ENCODE measurements at regions not wholly inside any gene's neighbourhood (a gene's known extent, or its start where the extent isn't known, plus 50 kb on each side); places are given as distances from the start of the nearest gene placed in this dataset.
A peak's percentile ranks its signal among the peaks of the same experiment; 100 is the strongest.
"Not testable (repeated sequence)": the region's sequence is repeated elsewhere in the genome, so short reads cannot be mapped to it uniquely, and the experiment has no call there.

DNA sequence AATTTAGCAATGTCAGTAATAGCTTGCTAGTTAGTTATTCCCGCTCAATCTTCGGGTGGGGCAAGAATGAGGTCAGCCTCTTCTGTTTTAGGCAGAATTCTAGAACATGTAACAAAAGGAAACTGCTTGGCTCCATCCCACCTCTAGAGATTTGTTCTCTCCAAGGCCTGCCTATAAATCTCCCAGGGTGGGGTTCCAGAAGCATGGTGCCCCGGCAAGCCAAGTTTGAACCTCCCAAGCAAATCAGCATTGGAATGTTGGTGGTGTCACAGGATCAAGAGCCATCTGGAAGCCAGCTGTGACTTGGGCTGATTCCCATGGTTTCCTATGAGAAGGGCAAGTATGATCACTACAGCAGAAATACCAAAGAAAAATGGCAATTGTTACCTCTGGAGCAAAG is 79.8 kb upstream of the SMURF2 start:
- H3K4me3 ChIP-seq, H3K36me3 ChIP-seq, H3K9me3 ChIP-seq, H3K27me3 ChIP-seq: not testable (repeated sequence)
- WGBS, 2 donors (ENCODE audit: low coverage in 1 of 2), result 39 to 50% methylated on average over 2 to 3 of the region's 3 CpGs
- peak; percentile 88 for ATAC-seq
- Histone ChIP-seq H3K27ac (peak overlapping the region in 3 of 4 donors; percentile 65 to 72 (median 65)), H3K4me1 (peaks cover 0 to 36% (median 12%) of the 10 kb centered on the region in 3 donors)
- TF ChIP-seq POLR2AphosphoS5 (IDR thresholded peaks at IDR 0.05), result peak; percentile 55

DNA sequence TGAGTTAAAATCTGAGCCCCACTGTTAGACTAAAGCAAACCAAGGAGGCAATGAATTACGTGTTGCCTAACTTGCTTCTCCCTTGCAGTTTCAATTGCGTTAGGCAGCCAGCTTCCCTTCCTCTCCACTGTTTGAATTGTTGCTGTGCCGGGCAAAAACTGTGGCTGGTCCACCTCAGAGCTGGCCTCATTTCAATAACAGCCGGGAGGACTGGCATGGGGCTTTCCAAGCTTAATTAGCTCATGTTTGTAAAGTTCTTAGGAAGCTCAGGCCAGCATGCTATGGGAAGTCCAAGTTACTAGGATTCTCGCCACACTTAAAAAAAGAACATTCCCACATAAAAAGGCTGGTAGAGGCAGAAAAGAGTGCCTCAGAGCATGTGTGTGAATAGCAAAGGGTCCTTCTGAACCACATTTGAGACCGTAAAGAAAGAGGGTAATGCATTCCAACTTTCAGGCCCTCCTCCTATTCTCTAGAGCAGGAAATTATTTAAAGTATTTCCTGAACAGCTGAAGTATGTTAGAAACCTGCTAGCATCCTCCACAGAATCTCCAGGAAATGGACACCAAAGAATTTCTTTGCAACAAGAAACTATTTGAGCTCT is 79.0 kb upstream of the SMURF2 start:
- peak; percentile 20 for ATAC-seq
- TF ChIP-seq POLR2A (IDR thresholded peaks at IDR 0.05), result no peak
- TF ChIP-seq, protein P1, sequence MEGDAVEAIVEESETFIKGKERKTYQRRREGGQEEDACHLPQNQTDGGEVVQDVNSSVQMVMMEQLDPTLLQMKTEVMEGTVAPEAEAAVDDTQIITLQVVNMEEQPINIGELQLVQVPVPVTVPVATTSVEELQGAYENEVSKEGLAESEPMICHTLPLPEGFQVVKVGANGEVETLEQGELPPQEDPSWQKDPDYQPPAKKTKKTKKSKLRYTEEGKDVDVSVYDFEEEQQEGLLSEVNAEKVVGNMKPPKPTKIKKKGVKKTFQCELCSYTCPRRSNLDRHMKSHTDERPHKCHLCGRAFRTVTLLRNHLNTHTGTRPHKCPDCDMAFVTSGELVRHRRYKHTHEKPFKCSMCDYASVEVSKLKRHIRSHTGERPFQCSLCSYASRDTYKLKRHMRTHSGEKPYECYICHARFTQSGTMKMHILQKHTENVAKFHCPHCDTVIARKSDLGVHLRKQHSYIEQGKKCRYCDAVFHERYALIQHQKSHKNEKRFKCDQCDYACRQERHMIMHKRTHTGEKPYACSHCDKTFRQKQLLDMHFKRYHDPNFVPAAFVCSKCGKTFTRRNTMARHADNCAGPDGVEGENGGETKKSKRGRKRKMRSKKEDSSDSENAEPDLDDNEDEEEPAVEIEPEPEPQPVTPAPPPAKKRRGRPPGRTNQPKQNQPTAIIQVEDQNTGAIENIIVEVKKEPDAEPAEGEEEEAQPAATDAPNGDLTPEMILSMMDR (IDR thresholded peaks at IDR 0.05), result no peak

DNA sequence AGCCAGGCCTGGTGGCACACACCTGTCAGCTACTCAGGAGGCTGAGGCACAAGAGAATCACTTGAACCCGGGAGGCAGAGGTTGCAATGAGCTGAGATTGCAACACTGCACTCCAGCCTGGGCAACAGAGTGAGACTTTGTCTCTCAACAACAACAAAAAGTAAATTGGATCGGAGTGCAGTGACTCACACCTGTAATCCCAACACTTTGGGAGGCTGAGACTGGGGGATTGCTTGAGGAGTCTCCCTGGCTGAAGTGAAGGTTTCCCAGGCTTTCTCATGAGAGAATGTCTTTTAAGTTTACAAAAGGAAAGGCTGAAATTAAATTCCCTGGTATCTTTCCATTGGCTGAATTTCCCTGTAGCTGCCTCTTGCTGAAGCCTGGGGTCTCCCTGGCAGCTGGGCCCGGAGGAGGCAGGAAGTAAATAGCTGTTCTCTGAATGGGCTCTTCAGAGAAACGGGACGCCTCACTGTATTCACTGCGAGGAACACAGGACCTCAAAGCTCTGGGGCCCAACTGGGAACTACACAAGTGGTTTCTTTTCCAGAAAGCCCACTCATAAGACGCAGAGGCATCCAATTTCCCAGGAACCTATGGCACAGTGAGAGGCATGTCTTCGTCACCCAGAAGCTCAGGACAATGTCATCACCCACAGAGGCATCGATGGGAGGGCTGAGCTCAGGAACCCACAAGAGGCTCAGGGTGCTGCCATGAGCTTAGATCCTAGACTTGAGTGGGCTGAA is 77.4 kb upstream of the SMURF2 start:
- no peaks in the 10 kb centered on the region for H3K27me3 ChIP-seq
- TF ChIP-seq POLR2A (IDR thresholded peaks at IDR 0.05) (no peak), POLR2AphosphoS5 (IDR thresholded peaks at IDR 0.05) (no peak)
- TF ChIP-seq, protein P1 (IDR thresholded peaks at IDR 0.05), result no peak
- no peaks in the 10 kb centered on the region for H3K9me3 ChIP-seq
- peaks cover 0 to 36% (median 12%) of the 10 kb centered on the region in 3 donors for H3K4me1 ChIP-seq
- ATAC-seq, result peak; percentile 45
- H3K36me3 ChIP-seq, result no peaks in the 10 kb centered on the region
- peak overlapping the region in 3 of 4 donors; percentile 20 to 65 (median 60) for H3K27ac ChIP-seq
- H3K4me3 ChIP-seq, result no peak overlapping the region
- 50 to 78% methylated on average over 2 of the region's 9 CpGs for WGBS, 2 donors (ENCODE audit: low coverage in 1 of 2)

More for the DNA sequence above, 79.0 kb upstream of the SMURF2 start:
- no peak overlapping the region for H3K4me3 ChIP-seq
- peak overlapping the region in 3 of 4 donors; percentile 60 to 73 (median 65) for H3K27ac ChIP-seq
- H3K4me1 ChIP-seq, result peaks cover 0 to 36% (median 12%) of the 10 kb centered on the region in 3 donors
- no peaks in the 10 kb centered on the region for H3K27me3 ChIP-seq
- WGBS, 2 donors (ENCODE audit: low coverage in 1 of 2), result 32 to 34% methylated on average over 5 to 6 of the region's 6 CpGs
- H3K36me3 ChIP-seq, result no peaks in the 10 kb centered on the region
- H3K9me3 ChIP-seq, result no peaks in the 10 kb centered on the region

DNA sequence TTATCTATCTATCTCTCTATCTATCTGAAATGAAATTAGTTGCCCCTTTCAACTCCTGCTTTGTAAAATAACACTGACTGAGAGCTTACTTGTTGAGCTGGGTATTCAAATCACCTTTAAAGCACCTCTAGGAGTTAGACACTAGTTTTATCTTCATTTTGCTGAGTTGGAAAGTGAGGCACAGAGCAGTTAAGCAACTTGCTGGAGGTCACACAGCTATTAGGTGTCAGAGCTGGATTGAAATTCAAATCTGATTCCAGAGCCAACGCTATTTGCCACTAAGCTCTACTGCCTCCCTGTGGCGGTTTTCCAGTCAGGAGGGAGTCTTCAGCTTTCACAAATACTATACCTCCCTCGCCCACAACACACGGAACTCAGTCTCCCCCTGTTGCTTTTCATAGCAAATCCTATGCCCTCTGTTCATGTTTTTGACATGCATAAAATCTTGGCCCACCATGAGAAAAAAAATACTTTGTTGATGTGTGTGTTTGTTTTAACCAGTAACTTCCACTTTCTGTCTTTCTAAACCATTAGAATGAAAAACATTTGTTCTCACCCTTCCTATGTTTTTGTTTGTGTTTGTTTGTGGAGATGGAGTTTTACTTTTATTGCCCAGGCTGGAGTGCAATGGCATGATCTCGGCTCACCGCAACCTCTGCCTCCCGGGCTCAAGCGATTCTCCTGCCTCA is 74.8 kb upstream of the SMURF2 start:
- ATAC-seq, result no peak
- Histone ChIP-seq H3K36me3 (no peaks in the 10 kb centered on the region), H3K9me3 (no peaks in the 10 kb centered on the region), H3K27ac (no peak overlapping the region), H3K4me1 (peaks cover 0 to 39% (median 14%) of the 10 kb centered on the region in 3 donors), H3K27me3 (no peaks in the 10 kb centered on the region), H3K4me3 (no peak overlapping the region)
- TF ChIP-seq, protein P1 (IDR thresholded peaks at IDR 0.05), result peak in 2 of 4 experiments; percentile 35 to 58
- no peak for TF ChIP-seq POLR2A (IDR thresholded peaks at IDR 0.05)
- WGBS, 2 donors (ENCODE audit: low coverage in 1 of 2), result 44 to 55% methylated on average over 4 to 8 of the region's 8 CpGs

DNA sequence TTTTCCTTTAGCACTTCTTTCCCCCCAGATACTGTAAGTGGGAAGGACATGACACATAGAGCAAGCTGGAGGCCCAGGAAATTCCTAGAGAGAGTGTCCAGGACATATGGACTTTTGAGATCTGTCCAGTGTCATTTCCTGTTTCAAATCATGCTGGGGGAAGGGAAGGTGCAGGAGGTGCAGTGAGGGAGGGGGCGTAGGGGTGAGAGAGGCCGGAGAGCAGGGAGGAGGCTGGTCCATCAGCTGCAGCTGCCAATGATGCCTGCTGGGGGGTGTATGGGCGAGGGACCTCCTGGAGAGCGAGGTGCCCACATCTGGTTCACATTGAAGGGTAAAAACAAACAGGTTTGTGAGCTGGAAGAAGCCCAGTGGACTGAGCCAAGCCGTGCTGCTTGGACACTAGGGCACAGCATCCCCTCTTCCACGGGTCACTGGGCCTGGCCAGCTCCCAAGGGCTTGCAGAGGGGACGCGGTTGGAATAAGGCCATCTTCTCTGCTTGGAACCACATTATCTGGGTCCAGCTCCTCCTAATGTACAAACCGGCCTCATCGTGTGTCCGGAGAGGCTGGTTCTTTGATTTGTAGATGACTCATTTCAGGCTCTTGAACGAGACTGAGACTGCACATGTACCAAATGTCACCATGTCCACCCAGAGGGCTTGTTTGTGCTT is 70.4 kb upstream of the SMURF2 start:
- Histone ChIP-seq H3K27me3 (no peaks in the 10 kb centered on the region), H3K36me3 (no peaks in the 10 kb centered on the region), H3K4me1 (peaks cover 0 to 13% (median 3%) of the 10 kb centered on the region in 3 donors), H3K9me3 (no peaks in the 10 kb centered on the region), H3K27ac (peak overlapping the region in 1 of 4 donors; percentile 17), H3K4me3 (no peak overlapping the region)
- no peak for TF ChIP-seq POLR2A (IDR thresholded peaks at IDR 0.05)
- no peak for TF ChIP-seq POLR2AphosphoS5 (IDR thresholded peaks at IDR 0.05)
- TF ChIP-seq, protein P1 (IDR thresholded peaks at IDR 0.05), result no peak
- TF ChIP-seq EP300 (IDR thresholded peaks at IDR 0.05), result no peak
- peak; percentile 28 for ATAC-seq
- 42 to 57% methylated on average over 5 to 6 of the region's 12 CpGs for WGBS, 2 donors (ENCODE audit: low coverage in 1 of 2)

DNA sequence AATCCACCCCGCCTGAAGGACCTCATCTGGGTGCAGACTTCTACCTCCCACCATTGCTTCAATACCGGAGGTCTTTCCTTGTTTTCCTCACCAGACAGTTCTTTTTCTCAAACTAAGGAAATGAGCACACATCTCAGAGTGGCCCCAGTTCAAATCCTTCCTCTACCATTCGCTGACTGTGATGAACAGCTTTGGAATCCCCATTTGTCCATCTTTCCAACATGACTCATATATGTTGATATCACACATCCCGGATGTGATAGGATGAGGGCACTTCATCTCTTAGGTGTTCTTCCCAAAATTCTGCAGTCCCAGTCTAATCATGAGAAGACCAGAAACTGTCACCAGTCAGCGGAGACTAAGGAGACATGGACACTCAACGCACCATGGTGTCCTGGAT is 67.9 kb upstream of the SMURF2 start:
- not testable (repeated sequence) for H3K27ac ChIP-seq, H3K9me3 ChIP-seq, ATAC-seq, H3K36me3 ChIP-seq, H3K27me3 ChIP-seq, H3K4me3 ChIP-seq
- H3K4me1 ChIP-seq, result peaks cover 0 to 13% (median 3%) of the 10 kb centered on the region in 3 donors
- WGBS, 2 donors (ENCODE audit: low coverage in 1 of 2), result 84 to 100% methylated on average over 3 to 5 of the region's 6 CpGs

All from gastroesophageal sphincter (tissue), 4 donors.